Stromal cell of bone marrow (primary cell): ENCODE measurements at regions not wholly inside any gene's neighbourhood (a gene's known extent, or its start where the extent isn't known, plus 50 kb on each side); places are given as distances from the start of the nearest gene placed in this dataset.
A peak's percentile ranks its signal among the peaks of the same experiment; 100 is the strongest.
"Not testable (repeated sequence)": the region's sequence is repeated elsewhere in the genome, so short reads cannot be mapped to it uniquely, and the experiment has no call there.

ENCODE experiments used
- DNase-seq: peaks from one replicate; pipeline ENCODE4 v3.0.0-alpha.2; 2012; ENCODE audit warnings: low read depth

DNA sequence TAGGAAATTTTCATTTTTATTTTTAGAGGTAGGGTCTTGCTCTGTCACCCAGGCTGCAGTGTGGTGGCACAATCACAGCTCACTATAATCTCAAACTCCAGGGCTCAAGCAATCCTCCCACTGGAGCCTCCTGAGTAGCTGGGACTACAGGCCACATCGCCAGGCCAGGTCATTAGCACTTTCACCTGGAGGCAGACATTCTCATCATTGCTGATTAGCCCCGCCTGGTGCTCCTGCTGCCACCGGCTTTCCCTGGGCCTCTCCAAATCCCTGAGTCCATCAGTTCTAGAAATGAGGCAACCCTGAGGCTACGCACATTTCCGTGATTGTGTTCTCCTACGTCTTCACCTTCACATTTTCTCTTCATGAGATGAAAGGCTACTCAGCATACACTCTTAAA, 607.7 kb upstream of the NRSN1 start:
- no peak for DNase-seq

DNA sequence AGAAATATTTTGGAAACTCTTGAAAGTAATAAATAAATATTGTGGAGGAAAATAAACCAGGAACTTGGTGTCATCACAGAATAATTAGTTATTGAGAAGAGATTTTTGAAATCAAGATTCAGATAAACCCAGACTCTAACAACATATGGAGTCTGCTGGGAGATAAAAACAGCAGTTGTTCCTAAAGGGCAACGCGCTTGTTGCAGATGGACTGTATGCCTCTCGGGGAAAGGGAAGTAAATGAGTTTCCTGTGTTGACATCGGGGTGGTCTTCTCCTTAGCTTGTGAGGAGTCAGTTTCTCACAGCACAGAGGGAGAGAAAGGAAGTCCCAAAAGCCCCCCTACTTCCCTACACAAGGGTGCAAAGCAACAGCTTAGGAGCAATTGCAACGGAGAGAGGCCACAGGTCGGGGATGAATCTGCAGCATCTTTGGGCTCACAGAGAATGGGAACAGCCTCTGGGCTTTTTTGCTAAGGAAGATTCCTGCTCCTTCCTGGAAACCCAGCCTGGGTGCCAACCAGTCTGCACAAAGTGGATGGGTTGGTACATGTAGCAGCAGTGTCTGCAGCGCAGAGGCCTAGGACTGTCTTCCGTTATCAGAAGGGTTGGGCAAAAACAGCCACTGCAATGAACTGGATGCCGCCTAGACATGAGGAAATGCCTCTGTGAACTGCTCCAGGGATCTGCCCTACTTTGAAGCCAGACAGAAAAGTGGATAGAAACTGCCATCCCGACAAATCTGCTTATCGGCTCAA, 603.0 kb upstream of the NRSN1 start:
- DNase-seq: no peak

DNA sequence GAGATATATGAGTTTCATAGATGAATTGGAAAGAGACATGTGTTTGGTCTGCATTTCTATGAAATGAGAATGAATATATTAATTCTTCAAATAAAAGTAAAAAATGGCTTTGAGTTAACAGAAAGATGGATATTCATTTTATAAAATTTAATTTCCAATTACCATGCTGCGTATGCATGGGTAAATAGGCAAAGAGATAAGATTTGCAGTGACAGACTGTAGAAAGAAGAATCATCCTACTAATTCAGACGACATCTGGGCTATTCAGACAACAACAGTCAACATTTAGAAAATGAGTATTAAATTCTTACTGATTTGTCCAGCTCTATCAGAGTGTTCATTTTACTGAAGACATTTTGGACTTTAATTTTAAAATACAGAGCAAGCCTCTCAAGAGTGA, 602.2 kb upstream of the NRSN1 start:
- no peak for DNase-seq

DNA sequence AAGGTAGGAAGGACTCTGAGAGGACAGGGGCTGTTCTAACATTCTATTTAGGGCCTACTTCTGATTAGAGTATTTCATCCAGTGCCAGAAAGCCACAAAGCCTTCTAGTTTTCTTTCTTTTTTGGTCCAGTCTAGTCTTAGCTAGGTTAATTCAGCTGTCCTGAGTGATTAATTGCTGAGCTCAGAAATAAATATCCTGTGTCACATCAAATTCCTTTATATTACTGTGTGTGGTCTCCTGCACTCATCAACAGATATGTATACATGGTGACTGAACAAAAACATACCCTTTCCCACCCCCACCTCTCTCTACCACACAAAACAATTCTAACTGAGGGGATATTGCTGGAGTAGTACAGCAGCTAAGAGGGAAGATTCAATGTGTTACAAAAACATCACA, 601.5 kb upstream of the NRSN1 start:
- DNase-seq: no peak

DNA sequence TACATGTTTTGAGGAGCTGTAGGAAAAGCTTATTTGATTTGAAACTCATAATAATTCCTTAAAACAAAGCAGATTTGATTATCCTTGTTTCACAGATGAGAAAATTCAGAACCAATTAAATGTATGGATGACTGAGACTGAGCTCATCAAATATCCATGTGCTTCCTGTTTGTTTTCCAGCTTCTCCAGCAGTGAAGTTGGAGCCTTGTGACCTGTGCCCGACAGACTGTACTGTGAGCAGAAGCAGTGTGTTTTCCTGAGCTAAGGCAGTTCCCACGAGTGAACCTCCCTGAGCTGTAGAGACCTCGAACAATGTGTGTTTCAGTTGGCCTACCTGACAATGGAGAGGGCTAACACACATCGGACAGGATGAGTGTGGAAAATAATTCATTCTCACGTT, 599.5 kb upstream of the NRSN1 start:
- DNase-seq: no peak

DNA sequence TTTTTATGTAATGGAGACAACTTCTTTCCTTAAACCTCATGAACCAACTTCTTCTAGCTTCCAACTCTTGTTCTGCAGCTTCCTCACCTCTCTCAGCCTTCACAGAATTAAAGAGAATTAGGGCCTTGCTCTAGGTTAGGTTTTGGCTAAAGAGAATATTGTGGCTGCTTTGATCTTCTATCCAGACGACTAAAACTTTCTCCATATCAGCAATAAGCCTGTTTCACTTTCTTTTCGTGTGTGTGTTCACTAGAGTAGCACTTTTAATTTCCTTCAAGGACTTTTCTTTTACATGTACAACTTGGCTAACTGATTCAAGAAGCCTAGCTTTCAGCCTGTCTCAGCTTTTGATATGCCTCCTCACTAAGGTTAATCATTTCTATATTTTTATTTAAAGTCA, 596.1 kb upstream of the NRSN1 start:
- DNase-seq: no peak

DNA sequence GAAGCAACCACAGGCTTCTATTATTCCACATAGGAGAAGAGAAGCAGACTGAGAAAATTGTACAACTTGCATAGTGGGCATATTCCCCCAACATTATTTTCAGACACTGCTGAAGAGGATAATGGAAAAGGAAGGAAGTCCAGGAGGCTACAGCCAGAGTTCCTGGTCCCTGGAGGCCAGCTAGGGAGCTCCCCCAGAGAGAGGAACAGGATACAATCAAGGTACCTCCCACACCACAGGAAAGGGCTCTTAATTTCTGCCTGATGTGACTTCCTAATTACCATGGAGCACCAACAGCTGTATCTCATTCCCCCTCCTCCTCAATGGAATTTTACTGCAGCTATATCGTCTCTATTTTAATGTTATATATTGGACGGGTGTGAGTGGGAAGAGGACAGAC, 594.3 kb upstream of the NRSN1 start:
- no peak for DNase-seq

DNA sequence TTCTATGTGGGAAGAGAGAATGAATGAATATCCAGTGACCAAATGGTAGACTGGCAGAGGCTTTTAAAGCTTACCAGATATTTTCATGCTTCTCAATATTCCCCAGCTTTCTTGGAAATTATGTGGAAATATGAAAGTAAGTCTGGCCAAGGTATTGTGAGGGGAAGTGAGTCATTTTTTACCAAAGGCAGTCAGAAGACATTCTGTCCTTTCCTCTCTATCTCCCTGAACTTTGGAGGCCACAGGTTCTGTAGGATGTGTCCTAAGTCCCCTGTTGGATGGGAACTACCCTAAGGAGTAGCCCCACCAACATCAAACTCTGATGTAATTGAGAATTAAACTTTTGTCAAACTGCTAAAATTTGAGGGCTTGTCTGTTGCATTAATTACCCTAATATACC, 593.8 kb upstream of the NRSN1 start:
- no peak for DNase-seq

DNA sequence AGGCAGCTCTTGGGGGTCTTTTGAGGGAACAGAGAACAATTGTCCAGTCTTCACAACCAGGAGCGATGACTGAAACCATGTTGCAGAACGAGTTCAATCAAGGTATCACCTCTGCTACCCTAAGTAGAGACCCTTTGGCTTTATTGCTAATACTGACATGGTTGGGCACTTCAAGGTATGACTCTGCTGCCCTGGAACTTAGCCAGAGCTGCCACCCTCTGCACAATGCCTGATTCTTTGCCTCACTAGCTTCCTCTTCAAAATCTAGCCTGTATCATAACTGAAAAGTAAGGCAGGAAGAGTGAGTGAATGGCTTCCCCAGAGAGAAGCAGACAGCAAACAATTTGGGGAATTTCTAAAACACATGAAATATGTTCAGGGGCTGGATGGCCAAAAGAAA, 592.7 kb upstream of the NRSN1 start:
- no peak for DNase-seq

DNA sequence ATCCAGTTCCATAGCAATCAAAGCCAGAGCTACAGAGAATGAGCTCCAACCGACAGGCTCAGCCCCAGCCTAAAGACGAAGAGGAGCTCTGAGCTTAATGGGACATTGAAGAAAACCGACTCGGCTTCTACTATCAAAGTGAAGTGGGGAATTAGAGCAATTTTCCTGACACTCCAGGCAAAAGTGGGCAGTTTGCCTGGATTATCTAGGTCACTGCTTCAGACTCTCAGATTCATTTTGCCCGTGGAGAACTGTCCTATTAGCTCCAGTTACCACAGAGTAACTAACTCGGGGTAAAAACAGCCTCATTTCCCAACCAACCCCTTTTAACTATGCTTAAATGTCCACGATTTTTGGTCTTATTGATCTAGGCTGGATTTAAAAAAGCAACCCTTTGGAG, 592.1 kb upstream of the NRSN1 start:
- DNase-seq: peak; percentile 9

DNA sequence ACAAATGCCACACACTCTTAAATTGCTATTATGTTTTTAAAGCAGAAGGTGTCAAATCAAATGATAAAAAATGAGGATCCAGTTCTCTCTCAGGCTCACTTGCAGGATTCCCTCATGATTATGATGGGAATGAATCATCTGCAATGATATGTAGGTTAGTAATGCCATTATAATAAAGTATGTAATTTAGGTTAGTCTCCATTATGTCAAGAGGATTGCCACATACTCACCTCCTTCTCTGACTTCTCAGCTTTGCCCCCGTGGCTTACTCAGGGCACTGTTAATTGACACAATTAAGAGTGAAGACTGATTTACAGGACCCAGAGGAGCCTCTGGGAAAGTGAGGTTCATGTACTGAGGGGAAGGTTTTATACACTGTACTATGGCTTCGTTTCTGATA, 591.7 kb upstream of the NRSN1 start:
- no peak for DNase-seq

DNA sequence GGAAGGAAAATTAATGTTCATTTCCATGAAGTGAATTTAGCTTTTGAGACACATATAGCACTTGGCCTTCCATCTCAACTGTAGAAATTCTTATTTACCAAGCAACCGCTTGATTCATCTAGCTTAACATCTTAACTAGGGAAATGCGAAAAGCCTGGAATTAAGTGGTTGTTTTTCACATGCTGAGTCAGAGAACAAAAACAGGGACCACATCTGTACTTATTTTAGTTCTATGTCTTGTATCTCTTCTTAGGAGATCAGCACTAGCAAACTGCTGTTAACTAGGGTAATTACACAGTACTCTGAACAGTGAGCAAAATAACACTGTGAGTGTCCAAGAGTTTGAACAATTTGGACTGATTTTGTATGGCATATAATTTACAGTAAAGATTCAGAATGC, 590.9 kb upstream of the NRSN1 start:
- DNase-seq: no peak

DNA sequence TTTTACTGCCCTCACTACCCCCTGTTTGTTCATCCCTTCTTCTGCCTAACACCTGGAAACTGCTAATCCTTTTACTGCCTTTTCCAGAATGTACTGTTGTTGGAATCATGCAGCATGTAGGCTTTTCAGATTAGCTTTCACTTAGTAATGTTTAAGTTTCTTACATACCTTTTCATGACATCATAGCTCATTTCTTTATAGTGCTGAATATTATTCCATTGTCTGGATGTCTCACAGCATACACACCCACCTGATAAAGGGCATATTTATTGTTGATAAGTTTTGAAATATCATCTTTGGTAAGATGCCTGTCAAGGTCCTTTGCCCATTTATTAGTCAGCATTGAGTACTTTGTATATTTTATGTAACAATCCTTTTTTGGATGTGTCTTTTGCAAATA, 588.2 kb upstream of the NRSN1 start:
- no peak for DNase-seq

DNA sequence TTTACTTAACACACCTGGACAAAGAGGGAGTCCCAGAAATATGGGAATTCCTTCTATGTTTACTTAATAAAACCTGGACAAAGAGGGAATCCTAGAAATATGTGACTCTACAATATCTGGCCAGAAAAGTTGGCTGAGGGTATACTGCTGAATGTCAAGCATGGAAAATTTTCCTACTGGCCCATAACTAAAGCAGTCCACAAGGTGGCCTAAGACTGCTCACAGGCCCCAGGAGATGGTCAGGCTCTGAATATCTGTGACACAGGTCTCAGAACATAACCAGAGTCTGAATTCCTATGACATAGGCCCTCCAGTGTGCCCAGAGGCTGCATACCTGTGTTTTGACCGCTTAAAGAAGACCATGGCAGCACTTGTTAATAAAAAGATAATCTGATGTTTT, 578.2 kb upstream of the NRSN1 start:
- DNase-seq: no peak

DNA sequence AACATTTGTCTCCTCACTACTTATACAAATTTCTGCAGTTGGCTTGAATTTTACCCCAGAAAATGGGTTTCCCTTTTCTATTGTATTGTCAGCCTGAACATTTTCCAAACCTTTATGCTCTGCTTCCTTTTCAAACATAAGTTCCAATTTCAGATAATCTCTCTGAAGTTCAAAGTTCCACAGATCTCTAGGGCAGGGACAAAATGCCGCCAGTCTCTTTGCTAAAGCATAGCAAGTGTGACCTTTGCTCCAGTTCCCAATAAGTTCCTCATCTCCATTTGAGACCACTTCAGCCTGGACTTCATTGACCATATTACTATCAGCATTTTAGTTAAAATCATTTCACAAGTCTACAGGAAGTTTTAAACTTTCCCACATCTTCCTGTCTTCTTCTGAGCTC, 571.1 kb upstream of the NRSN1 start:
- not testable (repeated sequence) for DNase-seq

DNA sequence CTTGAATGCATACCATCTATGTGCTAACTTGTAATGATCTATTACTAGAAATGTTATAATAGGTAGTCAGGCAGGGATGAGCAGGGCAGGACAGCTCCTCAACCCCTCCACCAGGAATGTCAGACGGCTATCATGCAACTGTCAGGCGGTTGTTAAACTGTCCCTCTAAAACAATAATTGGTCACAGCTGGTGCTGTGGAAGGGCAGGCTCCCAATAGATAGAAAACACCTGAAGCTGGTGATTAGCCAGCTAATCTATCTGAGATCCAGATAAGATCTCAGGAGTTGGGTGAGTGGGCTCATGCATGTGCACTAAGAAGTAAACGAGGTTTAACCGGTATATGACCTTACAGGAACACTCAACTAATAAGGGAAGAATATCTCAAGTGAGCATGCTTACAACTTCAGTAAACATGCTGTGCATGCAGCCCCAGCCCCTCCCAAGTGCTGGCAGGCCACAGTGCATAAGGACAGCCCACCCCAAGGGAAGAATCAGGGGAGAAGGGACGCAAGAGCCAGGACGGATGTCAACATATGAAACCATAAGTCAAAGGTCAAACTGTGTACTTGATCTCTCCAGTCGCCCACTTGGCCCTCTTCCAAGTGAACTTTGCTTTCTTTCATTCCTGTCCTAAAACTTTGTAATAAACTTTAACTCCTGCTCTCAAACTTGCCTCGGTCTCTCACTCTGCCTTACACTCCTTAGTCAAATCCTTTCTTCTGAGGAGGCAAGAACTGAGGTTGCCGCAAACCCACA, 566.2 kb upstream of the NRSN1 start:
- no peak for DNase-seq

DNA sequence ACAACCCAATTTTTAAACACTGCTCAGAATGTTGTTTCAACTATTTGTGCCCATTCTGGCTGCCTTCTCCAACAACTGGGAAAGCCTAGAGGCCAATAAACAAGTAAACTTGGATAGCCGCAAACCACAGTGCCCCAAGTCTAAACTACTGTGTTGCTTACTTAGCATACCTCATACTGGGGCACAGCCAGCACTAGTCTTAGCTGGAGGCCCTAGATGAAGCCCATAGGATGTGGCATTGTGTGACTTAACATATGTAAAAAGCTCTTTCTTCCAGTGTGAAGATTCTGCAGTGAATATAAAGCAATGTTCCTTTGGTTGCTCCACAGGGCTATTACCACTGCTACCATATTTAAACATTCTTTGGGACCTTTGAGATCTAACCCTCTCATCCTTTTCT, 564.3 kb upstream of the NRSN1 start:
- DNase-seq: no peak

DNA sequence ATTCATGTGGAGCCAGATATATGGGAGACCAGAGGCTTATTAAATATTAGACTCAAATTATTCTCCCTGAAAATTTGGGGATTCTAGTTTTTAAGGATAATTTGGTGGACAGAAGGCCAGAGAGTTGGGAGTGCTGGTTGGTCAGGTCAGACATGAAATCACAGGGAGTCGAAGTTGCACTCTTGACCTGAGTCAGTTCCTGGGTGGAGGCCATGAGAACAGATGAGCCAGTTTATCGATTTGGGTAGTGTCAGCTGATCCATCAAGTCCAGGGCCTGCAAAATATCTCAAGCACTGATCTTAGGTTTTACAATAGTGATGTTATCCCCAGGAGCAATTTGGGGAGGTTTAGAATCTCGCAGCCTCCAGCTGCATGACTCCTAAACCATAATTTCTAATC, 563.5 kb upstream of the NRSN1 start:
- no peak for DNase-seq

DNA sequence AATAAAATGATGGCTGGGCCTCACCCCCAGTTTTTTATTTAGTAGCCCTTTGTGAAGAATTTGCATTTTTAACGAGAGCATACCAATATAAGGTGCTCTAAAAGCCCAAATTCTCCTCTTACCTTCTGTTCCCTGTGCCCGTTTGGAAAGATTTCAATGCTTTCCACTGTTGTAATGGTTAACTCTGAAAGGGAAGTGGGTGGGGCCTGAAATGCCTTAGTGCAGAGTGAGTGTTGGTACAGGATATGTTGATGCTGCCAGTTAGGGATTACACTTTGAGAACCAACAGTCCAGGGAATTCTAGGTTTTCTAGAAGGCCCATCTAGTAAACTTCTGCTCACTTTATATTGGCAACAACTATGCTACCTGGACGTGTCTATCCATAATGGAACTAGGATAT, 562.7 kb upstream of the NRSN1 start:
- no peak for DNase-seq

DNA sequence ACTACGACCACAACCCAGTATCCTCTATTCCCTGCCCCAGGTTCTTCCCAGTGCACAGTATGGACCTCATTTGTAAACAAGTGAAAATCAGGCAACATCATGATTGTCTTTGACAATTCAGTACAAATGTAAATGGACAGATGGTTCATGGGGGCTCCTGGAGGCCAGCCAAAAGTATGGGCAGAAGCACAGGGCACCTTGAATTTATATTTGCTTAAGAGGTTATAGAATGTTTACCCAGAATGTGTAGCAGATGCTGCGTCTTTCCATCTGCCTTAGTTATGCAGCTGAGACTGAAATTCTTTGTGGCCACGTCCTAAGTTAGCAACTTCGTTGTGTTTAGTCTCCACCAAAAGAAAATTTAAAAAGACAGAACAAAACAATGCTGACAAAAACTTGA, 559.6 kb upstream of the NRSN1 start:
- no peak for DNase-seq

DNA sequence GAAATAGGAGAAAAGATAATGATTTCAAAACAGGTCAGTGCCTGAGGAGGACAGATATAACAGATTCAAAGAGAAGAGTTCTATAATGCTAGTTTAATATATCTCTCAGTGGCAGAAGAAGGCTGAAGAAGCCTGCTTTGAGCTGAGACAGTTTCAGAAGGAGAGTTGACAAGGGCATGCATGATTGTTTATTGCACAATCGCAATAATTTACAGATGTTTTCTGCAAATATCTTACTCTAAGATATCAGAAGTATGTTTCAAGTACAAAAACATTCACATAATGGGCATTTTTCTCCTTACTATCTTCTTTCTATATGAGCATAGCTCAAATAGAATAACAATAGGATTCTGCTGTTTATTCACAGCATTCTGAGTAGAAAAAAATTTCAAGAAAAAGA, 557.7 kb upstream of the NRSN1 start:
- no peak for DNase-seq

DNA sequence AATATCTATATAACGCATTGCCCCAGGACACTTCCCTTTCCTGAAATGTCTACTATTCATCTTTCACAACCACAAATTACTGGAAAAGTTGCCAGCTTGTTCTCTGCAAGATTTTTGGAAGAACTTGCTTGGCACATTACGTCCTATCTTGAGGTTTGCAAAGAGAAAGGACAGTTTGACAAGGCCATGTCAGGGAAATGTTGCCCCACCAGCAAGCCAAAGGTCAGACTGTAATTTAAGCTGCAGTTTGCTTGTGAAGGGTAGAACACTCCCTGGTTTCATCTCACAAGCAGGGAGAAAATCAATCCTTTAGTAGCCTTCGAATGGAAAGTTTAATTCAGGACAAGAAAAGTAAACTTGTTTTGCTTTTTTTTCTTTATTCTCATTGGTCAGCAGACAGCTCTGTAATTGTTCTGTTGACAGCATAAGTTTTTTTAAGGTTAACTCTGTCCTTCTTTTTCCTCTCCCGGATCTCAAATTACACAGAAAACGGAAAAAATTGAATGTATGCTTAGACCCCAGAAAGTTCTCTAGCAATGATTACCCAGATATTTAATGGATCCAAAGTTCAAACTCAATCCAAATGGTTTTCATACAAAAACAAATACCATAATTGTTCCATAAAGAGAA, 541.8 kb upstream of the NRSN1 start:
- DNase-seq: peak; percentile 39

DNA sequence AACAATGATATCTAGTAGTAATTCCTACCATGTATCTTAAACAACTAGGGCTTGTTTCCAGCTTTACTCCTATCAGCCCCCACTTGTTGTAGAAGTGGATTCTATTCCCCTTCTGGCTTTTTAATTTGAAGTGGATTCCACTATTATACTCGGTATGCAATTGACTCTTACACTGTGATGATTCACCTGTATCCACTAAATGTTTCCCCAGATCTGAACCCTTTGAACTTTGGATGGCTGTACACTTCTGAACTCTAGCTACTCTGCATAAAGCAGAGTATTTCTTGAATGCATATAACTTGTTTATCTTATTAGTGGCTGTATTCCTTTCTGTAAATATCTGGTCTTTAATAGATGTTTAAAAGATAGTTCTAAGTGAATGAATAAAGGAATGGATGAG, 538.4 kb upstream of the NRSN1 start:
- no peak for DNase-seq

DNA sequence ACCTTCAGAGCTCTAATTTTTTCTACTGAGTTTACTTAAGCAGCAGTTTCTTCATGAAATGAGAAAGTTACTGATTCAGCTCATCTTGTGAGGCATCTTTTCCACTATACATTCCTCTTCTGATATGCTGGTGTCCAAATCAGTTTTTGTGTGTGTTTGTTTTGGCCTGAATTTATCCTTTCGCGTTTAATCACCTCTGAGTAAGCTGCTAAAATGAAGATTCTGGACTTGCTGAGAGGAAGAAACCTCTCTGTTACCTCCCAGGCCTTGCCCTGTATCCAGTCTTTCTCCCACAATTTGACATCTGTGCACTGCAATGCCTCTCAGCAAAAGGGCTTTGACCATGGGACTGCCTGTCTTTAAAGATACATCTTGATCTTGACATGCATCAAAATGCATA, 536.2 kb upstream of the NRSN1 start:
- no peak for DNase-seq
